Left lung (tissue), 4 donors: ENCODE measurements at regions not wholly inside any gene's neighbourhood (a gene's known extent, or its start where the extent isn't known, plus 50 kb on each side); places are given as distances from the start of the nearest gene placed in this dataset.

Experiments used
- ATAC-seq: fragments of 200-7000 bp; cut with Tn5 transposase; one replicate; pipeline ENCODE4 v1.9.1; 2020; ENCODE audit warnings: moderate library complexity
- DNase-seq, 4 donors: peaks; one replicate each; pipeline ENCODE4 v3.0.0-alpha.2; 2013 to 2020
- H3K27ac ChIP-seq, 2 donors: fragments of 200-600 bp; sonication (generic) in 1 of 2; one replicate each; pipeline versions ENCODE4 v1.5.0 to v1.8.0; 2020 to 2021
- H3K27me3 ChIP-seq, 2 donors: fragments of 200-600 bp; sonication (generic) in 1 of 2; one replicate each; pipeline versions ENCODE4 v1.5.0 to v1.8.0; 2020 to 2021
- H3K36me3 ChIP-seq, 2 donors: fragments of 200-600 bp; sonication (generic) in 1 of 2; one replicate each; pipeline versions ENCODE4 v1.5.0 to v1.8.0; 2020 to 2021
- H3K4me1 ChIP-seq, 2 donors: fragments of 200-600 bp; one replicate each; pipeline ENCODE4 v1.8.0; 2021
- H3K4me3 ChIP-seq, 2 donors: fragments of 200-600 bp; sonication (generic) in 1 of 2; one replicate each; pipeline versions ENCODE4 v1.5.0 to v1.8.0; 2020 to 2021; ENCODE audit warnings: mild to moderate bottlenecking in 1 of 2
- H3K9me3 ChIP-seq, 2 donors: fragments of 200-600 bp; sonication (generic) in 1 of 2; one replicate each; pipeline versions ENCODE4 v1.5.0 to v1.8.0; 2020 to 2021
- intact Hi-C, 2 donors: fragments of 100-400 bp; cut with DNase I; formaldehyde crosslinking; loops; one replicate each; pipeline versions ENCODE4 v1.11.2 to v1.14.2; 2022
- TF ChIP-seq, protein P1 (sequence below), 2 donors: fragments of 200-600 bp; sonication (generic) in 1 of 2; IDR thresholded peaks; one replicate each; pipeline versions ENCODE4 v1.5.0 to v1.8.0; 2021; ENCODE audit warnings: antibody characterized with exemption in 2 of 2
- donor health status: DM: no; HTN: yes; CAD: no.
- donor health status: DM: no; HTN: no; CAD: no.

- no peak for DNase-seq
- Histone ChIP-seq H3K9me3 (no peaks in the 10 kb centered on the region), H3K36me3 (no peaks in the 10 kb centered on the region), H3K4me1 (peaks cover 0 to 42% of the 10 kb centered on the region in 2 donors), H3K4me3 (no peak overlapping the region), H3K27ac (no peak overlapping the region), H3K27me3 (no peaks in the 10 kb centered on the region)
- ATAC-seq, result no peak
- intact Hi-C loops, result no loop called here
- TF ChIP-seq, protein P1, sequence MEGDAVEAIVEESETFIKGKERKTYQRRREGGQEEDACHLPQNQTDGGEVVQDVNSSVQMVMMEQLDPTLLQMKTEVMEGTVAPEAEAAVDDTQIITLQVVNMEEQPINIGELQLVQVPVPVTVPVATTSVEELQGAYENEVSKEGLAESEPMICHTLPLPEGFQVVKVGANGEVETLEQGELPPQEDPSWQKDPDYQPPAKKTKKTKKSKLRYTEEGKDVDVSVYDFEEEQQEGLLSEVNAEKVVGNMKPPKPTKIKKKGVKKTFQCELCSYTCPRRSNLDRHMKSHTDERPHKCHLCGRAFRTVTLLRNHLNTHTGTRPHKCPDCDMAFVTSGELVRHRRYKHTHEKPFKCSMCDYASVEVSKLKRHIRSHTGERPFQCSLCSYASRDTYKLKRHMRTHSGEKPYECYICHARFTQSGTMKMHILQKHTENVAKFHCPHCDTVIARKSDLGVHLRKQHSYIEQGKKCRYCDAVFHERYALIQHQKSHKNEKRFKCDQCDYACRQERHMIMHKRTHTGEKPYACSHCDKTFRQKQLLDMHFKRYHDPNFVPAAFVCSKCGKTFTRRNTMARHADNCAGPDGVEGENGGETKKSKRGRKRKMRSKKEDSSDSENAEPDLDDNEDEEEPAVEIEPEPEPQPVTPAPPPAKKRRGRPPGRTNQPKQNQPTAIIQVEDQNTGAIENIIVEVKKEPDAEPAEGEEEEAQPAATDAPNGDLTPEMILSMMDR (IDR thresholded peaks at IDR 0.05), result no peak
Measured at GRCh38 chr2:48116497-48116896, 198.0 kb upstream of the FOXN2 start.

- ATAC-seq (no peak), DNase-seq (no peak)
- Histone ChIP-seq H3K27me3 (no peaks in the 10 kb centered on the region), H3K4me3 (no peak overlapping the region), H3K9me3 (no peaks in the 10 kb centered on the region), H3K4me1 (peaks cover 0 to 21% of the 10 kb centered on the region in 2 donors), H3K27ac (no peak overlapping the region), H3K36me3 (no peaks in the 10 kb centered on the region)
- TF ChIP-seq, protein P1 (IDR thresholded peaks at IDR 0.05), result no peak
- intact Hi-C loops, result no loop called here
Measured at GRCh38 chr2:48118895-48119294, 195.6 kb upstream of the FOXN2 start.

- ATAC-seq (no peak), DNase-seq (no peak)
- Histone ChIP-seq H3K4me3 (no peak overlapping the region), H3K9me3 (no peaks in the 10 kb centered on the region), H3K27ac (peak overlapping the region in 1 of 2 donors; percentile 77), H3K36me3 (no peaks in the 10 kb centered on the region), H3K27me3 (no peaks in the 10 kb centered on the region), H3K4me1 (peaks cover 0 to 11% of the 10 kb centered on the region in 2 donors)
- intact Hi-C loops, result no loop called here
- TF ChIP-seq, protein P1 (IDR thresholded peaks at IDR 0.05), result no peak
Measured at GRCh38 chr2:48120112-48120511, 194.4 kb upstream of the FOXN2 start.

GRCh38 chr2:48120759-48121242 is 193.7 kb upstream of the FOXN2 start:
- peak; percentile 41 for ATAC-seq
- no peak overlapping the region for H3K4me3 ChIP-seq
- TF ChIP-seq, protein P1 (IDR thresholded peaks at IDR 0.05), result no peak
- no peaks in the 10 kb centered on the region for H3K36me3 ChIP-seq
- peak overlapping the region in 1 of 2 donors; percentile 77 for H3K27ac ChIP-seq
- H3K9me3 ChIP-seq, result no peaks in the 10 kb centered on the region
- intact Hi-C loops, result no loop called here
- peaks cover 0 to 17% of the 10 kb centered on the region in 2 donors for H3K4me1 ChIP-seq
- H3K27me3 ChIP-seq, result no peaks in the 10 kb centered on the region
- DNase-seq, result no peak

DNA sequence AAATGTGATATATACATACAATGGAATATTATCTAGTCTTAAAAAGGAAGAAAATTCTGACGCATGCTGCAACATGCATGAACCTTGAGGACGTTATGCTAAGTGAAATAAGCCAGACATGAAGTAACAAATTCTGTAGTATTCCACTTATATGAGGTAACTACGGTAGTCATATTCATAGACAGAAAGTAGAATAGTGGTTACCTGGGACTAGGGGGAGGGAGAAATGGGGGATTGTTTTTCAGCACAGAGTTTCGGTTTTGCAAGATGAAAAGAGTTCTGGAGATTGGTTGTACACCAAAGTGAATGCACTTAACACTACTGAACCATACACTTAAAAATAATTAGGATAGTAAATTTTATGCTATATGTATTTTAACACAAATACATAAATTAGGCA is 192.3 kb upstream of the FOXN2 start:
- ATAC-seq (no peak), DNase-seq (no peak)
- H3K27ac ChIP-seq, result no peak overlapping the region
- no peaks in the 10 kb centered on the region for H3K36me3 ChIP-seq
- intact Hi-C loops, result no loop called here
- no peaks in the 10 kb centered on the region for H3K27me3 ChIP-seq
- no peaks in the 10 kb centered on the region for H3K9me3 ChIP-seq
- H3K4me3 ChIP-seq, result no peak overlapping the region
- TF ChIP-seq, protein P1 (IDR thresholded peaks at IDR 0.05), result no peak
- peaks cover 0 to 25% of the 10 kb centered on the region in 2 donors for H3K4me1 ChIP-seq
